HG02840 (cell line): ENCODE measurements at regions not wholly inside any gene's neighbourhood (a gene's known extent, or its start where the extent isn't known, plus 50 kb on each side); places are given as distances from the start of the nearest gene placed in this dataset.

ENCODE experiments used
- ATAC-seq: cut with Tn5 transposase; IDR thresholded peaks from one replicate; pipeline ENCODE4 v1.9.1; 2021; ENCODE audit warnings: mild to moderate bottlenecking, moderate library complexity, moderate number of reproducible peaks; ENCODE audit not compliant: unreplicated experiment, low FRiP score

DNA sequence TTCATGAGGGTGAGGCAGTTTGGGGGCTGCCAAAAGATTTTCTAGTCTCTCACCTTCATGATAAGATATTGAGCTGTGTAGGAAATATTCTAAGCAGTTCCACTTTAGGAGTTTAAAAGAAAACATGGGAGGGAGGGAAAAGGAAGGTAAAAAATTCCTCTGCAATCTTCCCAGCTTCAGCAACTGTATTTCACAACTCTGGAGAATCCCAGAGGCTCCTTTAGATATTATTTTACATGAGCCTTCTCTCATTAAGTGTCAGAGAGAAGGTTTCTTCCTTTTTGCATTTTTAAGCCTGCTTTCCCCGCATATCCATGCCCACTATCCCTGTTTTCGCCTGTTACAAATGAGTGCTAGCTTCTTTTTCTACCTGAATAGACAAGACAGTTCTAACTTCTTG is 289.4 kb downstream of the CHRM3 start:
- ATAC-seq: no peak

DNA sequence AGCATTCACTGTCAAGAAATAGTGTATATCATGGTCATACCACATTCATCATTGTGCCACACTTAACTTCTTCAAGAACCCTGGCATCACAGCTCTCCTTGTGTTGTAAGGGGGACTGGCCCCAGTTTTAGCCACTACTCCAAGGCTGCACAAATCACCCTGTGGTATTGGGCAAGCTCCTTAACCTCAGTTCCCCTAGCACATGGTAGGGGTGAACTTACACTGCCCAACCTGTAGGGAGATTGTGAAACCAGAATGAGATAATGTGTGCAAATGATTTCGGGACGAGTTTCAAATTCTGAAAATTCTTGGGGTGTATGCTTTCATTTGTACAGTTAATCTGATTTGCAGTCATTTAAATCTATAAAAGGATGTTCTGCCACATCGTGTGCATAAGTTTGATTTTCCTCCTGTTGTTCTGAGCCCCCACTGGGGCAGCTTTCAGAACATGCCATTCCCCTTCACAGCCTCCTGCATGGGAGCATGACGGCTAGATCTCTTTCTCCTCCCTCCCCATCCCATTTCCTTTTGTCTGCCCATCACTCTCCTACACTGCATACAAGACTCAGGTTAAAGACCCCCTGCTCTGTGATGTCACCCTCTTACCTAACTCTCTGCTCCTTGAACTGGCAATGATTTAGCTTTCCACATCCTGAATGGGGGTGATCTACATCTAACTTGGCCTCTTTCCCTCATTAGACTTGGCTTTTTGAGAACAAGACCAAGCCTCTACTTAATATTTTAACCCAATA is 290.3 kb downstream of the CHRM3 start:
- ATAC-seq: no peak

DNA sequence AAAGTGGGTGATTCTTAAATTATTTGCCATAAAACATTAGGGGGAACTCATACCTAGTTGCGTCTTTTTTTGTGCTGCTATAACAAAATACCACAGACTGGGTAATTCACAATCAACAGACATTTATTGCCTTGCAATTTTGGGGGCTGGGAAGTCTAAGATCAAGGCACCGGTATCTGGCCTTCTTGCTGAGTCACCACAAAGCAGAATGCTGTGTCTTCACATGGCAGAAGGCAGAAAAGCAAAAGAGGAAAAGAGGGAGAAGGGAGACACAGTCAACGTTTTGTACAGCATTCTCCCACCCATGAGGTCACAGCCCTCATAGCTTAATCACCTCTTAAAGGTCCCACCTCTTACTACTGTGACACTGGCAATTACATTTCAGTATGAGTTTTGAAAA is 291.0 kb downstream of the CHRM3 start:
- no peak for ATAC-seq

DNA sequence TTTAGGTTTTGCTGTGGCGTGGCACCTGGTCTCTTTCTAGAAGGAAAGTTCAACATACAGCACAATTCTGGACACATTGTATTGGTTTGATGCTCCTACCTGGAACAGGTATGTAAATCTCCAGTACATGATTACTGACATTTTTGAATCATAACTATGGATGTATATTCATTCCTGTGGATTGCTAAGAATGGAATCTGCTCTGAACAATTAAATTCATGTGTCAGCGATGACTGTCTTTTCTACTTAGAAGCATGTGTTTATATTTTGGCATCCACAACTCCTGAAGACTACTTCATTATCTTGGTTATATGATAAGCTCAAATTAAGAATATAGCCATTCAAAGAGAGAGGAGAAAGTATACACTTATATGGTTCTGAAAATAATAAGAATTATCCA is 291.8 kb downstream of the CHRM3 start:
- no peak for ATAC-seq

DNA sequence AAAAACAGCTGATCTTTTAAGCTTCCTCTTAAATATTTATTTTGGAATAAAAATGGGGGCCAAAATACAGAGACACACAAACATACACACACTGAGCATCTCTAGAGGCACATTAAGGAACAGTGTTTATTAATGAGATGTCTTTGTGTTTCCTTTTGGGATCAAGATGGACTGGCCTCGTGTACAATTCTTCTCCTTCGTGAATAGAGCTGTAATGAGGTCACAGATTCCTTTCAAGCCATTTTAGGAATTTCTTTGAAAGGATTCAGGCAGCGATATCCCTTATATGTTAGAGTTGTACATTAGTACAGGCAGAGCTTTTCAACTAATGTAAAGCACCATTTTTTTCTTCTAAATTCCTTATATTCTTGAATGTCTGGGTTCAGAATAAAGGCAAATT is 295.7 kb downstream of the CHRM3 start:
- no peak for ATAC-seq

DNA sequence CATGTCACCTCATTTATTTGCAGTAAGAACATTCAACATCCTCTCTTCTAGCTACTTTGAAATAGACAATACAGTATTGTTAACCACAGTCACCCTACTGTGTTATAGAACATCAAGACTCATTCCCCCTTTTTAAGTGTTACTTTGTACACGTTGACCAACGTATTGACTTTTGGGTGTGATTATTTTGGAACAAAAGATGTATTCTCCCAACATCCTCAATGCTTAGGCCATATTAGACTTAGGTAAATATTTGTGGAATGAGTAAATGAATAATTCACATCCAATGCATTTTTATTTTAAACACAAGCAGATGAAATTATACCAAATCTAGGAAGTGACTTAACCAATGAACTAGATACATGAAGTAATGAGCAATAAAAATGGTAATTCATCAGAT is 296.6 kb downstream of the CHRM3 start:
- ATAC-seq: no peak

DNA sequence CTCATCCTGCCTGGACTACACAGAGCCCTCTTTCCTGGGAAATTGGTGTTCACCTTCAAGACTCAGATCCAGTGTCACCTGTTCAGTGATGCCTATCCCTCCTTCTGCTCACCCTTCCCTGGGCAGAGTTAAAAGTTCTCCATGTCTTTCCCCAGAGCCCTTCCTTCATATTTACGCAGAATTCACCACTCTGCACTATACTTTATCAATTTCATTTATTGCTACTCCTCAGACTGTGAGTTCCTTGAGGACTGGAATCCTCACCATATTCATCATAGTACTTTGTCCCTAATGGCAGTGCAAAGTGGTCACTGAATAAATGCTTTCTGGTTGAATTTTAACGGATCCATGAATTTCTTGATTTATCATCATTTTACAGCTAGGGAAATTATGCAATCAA is 300.0 kb downstream of the CHRM3 start:
- no peak for ATAC-seq

DNA sequence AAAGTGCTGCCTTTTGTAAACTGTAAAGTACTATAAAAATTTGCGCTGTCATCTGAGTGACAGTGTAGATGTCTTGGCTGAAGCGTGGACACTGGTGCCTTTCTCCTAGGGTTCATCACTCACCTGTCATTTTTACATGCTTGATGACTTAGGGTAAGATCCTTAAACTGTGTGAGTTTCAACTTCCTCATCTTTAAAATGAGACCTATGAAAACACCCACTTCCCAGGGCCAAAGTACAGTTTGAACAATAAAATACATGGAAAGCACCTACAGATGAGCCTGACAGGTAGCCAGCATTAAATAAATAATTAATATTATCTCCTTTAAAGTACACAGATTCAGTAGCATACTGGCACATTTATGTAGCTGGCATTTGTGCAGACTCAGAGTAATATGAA is 309.9 kb downstream of the CHRM3 start:
- ATAC-seq: no peak

DNA sequence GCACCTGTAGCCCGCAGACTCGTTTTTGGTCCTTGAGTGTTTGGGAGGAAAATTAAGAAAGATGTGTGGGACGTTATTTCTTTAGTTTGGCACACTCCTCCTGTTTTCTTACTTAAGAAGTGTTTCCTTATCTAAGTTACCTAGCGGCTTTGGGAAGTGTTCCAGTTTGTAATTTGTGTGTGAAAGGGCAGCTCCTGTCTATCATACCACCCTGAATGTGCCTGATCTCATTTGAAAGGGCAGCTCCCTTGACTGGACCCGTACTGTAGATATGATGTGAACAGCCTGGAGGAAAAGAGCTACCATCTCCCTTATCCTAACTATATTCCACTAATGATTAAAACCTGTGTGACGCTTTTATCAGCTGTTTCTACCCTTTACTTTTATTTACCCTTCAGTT is 314.3 kb downstream of the CHRM3 start:
- no peak for ATAC-seq

DNA sequence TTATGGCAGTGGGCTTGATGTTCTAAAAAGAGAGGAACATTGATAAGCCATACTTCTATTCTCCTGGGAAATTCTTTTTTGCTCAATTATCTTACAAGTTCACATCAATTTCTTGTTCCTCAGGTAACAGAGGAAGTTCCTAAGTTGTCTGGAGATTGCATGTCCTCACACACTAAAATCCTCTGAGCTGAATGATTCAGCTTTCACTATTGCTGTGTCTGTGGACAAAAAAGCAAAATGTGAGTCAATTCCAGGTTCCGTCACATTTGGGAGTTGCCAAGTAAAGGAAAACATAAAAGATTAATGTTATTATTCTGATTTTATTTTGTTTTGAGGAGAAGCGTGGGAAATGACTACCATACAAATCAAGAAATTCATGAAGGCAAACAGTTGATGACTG is 316.7 kb downstream of the CHRM3 start:
- ATAC-seq: no peak

DNA sequence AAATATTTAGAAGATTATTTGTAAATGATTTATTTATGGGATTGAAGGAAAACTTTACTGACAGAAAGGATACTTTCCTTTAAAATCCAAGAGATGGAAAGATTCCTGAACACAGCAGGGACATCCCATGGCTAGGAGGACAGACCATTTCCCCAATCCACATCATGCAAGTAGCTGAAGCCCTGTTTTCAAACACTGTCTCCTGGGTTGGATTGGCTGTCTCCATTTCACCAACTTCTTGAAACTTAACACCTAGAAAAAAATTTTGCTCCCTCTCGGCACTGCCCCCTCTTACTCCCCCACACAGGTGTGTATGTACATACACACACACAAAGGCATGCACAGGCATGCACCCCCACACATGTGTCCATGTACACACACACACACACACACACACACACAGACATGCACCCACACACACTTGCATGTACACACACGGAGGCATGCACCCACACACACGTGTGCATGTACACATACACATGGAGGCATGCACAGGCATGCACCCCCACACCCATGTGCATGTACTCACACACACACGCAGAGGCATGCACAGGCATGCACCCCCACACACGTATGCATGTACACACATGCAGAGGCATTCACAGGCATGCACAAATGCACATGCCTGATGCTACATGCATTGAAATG is 320.0 kb downstream of the CHRM3 start:
- ATAC-seq: no peak

DNA sequence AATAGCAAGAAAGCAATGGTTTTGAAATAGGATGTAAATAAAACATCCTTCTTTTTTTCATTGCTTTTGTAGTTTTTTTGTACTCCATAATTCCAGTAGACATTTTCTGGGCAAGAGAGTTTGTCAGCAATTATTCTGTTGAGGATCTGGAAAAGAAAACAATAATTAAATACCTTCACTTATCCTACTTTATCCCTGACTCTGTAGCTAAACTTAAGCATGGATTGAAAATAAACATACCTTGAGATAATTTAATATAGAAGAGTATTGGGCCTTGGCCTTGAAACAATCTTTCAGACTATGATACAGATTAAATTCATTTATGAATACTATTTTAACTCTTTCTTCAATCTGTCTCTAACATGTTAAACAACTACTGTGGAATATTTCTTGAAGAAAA is 321.2 kb downstream of the CHRM3 start:
- ATAC-seq: no peak

DNA sequence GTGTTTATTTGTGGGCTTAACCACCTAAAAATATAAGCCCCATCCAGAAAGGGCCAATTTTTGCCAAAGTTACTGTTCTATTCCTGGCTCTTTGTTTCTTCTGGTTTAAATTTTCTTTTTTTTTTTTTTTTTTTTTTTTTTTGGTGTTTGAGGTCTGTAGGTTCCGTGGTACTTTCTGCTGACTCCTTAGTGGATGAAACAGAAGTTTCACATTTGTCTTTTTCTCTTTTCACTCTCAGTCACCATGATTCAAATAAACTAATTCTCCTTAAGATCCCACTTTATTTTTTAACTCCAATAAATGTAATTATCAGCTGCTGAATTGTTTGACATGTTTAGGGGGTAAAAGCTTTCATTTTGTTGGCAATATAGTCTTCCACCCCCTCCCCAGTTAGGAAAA is 322.3 kb downstream of the CHRM3 start:
- ATAC-seq: no peak

DNA sequence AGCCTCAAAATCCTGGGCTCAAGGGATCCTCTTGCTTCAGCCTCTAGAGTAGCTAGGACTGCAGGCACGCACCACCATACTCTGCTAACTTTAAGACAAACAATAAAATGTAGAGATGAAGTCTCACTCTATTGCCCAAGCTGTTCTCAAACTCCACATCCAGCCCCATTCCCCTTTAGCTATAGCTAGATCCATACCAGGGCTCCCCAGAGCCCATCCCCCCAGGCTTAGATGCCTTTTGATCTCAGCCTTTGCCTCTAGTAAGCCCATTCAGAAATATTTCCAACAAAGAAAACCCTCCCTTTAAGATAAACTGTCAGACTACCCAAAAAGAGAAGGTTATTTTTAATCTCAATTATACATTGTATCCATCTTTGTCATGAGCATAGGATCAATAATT is 325.4 kb downstream of the CHRM3 start:
- ATAC-seq: no peak

DNA sequence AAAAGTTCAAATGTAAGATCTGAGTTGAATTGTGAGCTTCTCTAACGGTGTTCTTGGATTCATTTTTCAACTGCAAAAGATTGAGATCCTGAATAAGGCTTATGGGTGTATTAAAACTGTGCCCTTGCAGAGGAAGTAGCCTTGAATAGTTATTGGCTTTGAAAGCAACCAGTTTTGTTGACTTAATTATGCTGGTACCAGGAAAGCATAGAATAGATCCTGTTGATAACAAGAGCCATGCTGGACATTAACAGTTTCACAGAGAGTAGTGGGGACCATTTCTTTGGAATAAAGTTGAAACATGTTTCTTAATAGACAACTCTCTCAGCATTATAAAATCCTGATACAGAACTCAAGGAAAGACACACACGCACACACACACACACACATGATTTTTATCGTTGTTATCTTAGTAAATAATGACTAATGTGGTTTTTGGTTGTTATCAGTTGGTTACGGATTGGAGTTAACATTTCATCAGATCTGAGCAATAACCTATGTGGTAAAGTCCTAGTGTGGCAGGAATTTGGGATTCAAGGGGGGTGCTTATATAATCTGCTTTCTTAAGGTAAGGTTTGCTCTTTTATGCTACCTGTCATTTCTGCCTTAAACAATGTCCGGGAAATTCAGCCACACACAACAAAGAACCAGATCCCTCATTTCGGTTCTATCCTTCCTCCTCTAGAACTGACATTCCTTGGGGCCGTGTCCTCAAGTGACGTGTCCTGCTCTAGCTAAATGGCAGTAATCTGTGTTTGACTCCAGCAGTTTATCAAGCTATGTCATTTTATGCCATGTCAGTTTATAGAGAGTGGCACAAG is 330.9 kb downstream of the CHRM3 start:
- no peak for ATAC-seq

DNA sequence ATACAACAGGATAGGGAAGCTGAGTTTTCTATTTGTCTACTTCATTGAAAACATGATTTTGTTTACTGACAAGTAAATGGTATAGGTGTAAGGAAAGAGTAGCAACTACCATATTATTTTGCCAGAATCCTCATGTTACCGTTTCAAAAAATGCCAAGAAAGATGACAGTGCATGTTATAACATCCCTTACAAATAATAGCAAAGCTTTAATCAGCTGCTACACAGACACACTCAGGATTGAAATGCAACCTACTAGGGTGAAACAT is 331.5 kb downstream of the CHRM3 start:
- ATAC-seq: no peak

DNA sequence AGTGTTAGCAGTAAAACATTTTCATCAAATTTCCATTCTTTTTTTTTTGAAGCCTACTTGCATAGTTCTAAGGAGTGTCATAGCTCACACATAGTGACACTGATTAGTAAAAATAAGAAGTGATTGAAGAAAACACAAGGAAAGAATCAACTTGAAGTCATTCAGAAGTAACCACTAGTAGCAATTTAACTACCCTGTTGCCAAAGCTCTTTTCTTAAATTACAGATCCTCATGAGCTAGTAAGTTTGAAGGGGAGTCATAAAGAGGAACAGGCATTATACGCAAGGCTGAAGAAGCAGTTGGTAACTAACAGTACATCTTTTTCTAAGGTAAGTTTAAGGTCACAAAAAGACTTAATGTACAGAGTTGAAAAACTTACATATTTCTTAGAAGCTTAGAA is 332.2 kb downstream of the CHRM3 start:
- ATAC-seq: no peak

DNA sequence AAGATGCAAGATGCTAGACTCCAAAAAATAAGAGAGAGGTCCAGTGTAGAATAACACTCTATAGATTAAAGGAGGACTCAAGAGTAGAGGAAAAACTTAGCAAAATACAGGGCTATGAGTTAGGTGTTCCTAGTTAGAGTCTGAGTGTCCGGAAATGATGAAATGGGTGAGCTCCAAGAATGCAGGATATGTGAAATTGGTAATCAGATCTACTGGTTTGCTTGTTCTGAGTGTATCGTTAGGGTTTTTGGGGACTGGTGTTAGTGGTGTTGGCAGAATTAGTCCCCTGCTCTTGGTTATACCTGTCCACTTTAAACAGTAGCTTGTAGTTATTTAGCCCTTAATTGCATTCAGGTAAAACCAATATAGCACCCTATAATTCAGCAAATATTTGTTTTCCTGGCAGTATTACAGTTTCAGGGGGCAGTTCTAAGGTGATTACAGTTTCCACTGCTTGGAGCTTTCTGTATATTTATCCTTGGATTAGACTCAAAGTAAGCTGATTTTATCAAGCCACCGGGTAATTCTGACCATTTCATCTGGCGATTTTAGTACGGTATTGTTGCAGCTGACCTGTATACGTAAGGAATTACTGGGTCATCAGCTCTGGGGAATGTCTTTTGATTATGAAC is 332.7 kb downstream of the CHRM3 start:
- ATAC-seq: no peak

DNA sequence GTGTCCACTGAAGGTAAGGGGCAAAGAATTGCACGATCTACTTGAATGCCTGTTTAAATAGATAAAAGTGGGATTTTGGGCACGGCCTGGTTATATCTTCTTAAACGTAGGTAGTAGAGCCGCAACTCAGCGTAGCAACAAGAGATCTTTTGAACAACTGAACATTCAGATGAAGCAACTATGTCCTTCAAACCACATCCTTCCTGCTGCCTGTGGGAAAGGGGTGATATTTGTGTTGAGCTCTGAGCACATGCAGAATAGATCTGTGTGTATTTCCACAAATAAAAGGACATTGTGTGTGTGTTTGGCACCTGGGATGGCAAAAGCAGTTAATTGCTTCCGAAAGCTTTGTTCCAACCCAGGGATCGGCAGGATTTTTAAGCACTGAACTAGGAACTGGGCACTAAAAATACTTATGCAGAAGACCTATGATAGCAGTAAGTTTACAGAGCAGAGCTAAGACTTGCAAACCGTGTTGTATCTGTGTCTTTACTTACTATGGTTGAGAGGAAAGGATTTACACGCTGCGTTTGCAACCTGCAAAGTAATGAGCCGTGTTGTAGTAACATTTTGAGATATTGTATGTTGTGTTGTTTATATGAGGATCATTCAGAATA is 333.4 kb downstream of the CHRM3 start:
- no peak for ATAC-seq

DNA sequence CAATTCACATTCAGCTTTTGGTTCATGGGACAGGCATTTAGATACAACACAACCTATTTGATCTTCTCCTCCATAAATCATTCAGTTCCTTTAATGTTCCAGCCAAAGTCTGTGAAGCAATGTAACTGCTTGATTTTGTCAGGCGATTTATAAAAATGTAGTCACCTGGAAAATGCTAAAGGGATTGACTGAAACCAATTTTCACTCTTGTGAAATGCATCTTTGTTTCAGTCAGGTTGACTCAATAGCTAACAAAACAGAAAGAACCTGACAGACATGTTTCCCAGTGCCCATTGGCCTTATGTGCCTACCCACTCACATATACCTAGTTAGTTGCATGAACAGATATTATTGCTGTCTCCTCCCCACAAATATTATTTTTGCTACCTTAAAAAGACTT is 335.7 kb downstream of the CHRM3 start:
- no peak for ATAC-seq

DNA sequence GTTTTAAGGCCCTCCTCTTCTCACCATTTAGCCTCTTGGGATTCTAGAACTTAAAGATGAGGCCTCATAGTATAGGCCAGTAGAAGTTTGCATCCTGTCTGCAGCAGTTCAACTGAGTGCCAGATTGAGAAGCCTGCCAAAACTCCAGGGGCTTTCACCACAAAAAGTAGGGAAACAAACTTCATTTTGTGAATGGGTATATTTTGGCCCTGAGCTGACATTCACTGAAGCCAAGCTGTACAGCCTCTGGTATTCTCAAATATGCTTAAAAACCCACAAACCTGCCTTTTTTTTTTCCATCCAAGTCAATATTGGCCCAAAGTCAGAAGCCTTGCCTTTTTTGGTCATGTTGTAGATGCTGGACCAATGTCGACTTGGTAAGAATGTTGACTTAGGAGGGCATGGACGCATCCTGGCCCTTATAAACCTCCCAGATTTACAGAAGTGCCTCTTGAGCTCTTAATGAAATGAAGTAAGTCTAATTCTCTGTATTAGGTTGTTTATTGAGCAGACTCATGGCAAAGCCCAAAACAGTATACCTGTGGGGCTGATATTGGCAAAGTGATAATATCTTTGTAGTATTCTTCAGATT is 337.5 kb downstream of the CHRM3 start:
- ATAC-seq: no peak
